SK-N-SH (cell line): ENCODE measurements at regions not wholly inside any gene's neighbourhood (a gene's known extent, or its start where the extent isn't known, plus 50 kb on each side); places are given as distances from the start of the nearest gene placed in this dataset.

Source experiments
- CTCF ChIA-PET: fragments of 300-600, 350-600 bp; formaldehyde crosslinking; extraction: SDS; loops from one replicate; lab custom pipeline; 2021; lab: Yijun Ruan, JAX
- POLR2A ChIA-PET: fragments of 350-600 bp; sonication (Branson Sonifier 250); formaldehyde crosslinking; extraction: SDS; loops from one replicate; lab custom pipeline; 2020; ENCODE audit warnings: antibody characterized with exemption, inconsistent platforms; lab: Yijun Ruan, JAX
- DNase-seq: peaks from one replicate; pipeline ENCODE4 v3.0.0; 2012
- H2AFZ ChIP-seq: fragments of 200-600 bp; sonication (generic); 2 replicates; pipeline ENCODE4 v1.8.1; 2016; ENCODE audit warnings: antibody characterized with exemption, mild to moderate bottlenecking, low read depth
- H3F3A ChIP-seq: fragments of 200-600 bp; sonication (generic); replicated peaks from 2 replicates; pipeline ENCODE3; 2016; ENCODE audit warnings: antibody characterized with exemption, mild to moderate bottlenecking; ENCODE audit not compliant: insufficient read depth
- H3K27ac ChIP-seq, 2 experiments: fragments of 200-500 bp in 1 of 2; fragments of 200-600 bp in 1 of 2; sonication (Bioruptor generic) in 1 of 2; sonication (generic), shearing (Covaris generic) in 1 of 2; 2 replicates each; pipeline versions ENCODE4 v1.5.1 to v1.6.1; 2014 to 2016; ENCODE audit warnings: low read depth in 2 of 2, inconsistent platforms in 1 of 2, low read length in 1 of 2, mild to moderate bottlenecking in 1 of 2, mixed read lengths in 1 of 2
- H3K27me3 ChIP-seq: fragments of 200-600 bp; sonication (generic), shearing (Covaris generic); 2 replicates; pipeline ENCODE4 v1.6.1; 2016; ENCODE audit warnings: mixed run types; ENCODE audit not compliant: insufficient read depth
- H3K36me3 ChIP-seq, 2 experiments: fragments of 200-500 bp in 1 of 2; fragments of 200-600 bp in 1 of 2; sonication (Bioruptor generic) in 1 of 2; sonication (generic) in 1 of 2; replicated peaks in 1 of 2; 2 replicates each; pipeline versions ENCODE3 to v1.5.1; 2014 to 2016; ENCODE audit warnings: low read length in 1 of 2, mild to moderate bottlenecking in 1 of 2; ENCODE audit not compliant: insufficient read depth in 2 of 2, control insufficient read depth in 1 of 2
- H3K4me1 ChIP-seq, 2 experiments: fragments of 200-500 bp in 1 of 2; fragments of 200-600 bp in 1 of 2; sonication (Bioruptor generic) in 1 of 2; sonication (generic), shearing (Covaris generic) in 1 of 2; 2 replicates each; pipeline versions ENCODE4 v1.5.1 to v1.6.1; 2014 to 2016; ENCODE audit warnings: low read depth in 1 of 2, low read length in 1 of 2, mixed run types in 1 of 2; ENCODE audit not compliant: insufficient read depth in 2 of 2, control insufficient read depth in 1 of 2
- H3K4me2 ChIP-seq: fragments of 200-600 bp; sonication (generic), shearing (Covaris generic); 2 replicates; pipeline ENCODE4 v1.6.1; 2017; ENCODE audit warnings: mixed run types
- H3K4me3 ChIP-seq, 2 experiments: fragments of 200-500 bp in 1 of 2; fragments of 200-600 bp in 1 of 2; sonication (Bioruptor generic) in 1 of 2; sonication (generic), shearing (Covaris generic) in 1 of 2; 2 replicates each; pipeline versions ENCODE4 v1.5.1 to v1.8.1; 2014 to 2016; ENCODE audit warnings: low read depth in 2 of 2, inconsistent platforms in 1 of 2, low read length in 1 of 2, mild to moderate bottlenecking in 1 of 2, mixed read lengths in 1 of 2, moderate library complexity in 1 of 2
- H3K79me2 ChIP-seq: fragments of 200-600 bp; sonication (generic); 2 replicates; pipeline ENCODE4 v1.8.1; 2017; ENCODE audit warnings: mild to moderate bottlenecking; ENCODE audit not compliant: insufficient read depth
- H3K9ac ChIP-seq: fragments of 200-600 bp; sonication (generic); 2 replicates; pipeline ENCODE4 v1.6.1; 2017; ENCODE audit warnings: mixed run types
- H3K9me2 ChIP-seq: fragments of 200-600 bp; sonication (generic); 2 replicates; pipeline ENCODE4 v1.6.1; 2017; ENCODE audit warnings: mixed run types
- H3K9me3 ChIP-seq: fragments of 200-600 bp; sonication (generic); 2 replicates; pipeline ENCODE4 v1.6.1; 2017; ENCODE audit warnings: mixed run types, mild to moderate bottlenecking, moderate library complexity
- H4K20me1 ChIP-seq: fragments of 200-600 bp; sonication (generic); 2 replicates; pipeline ENCODE4 v1.6.1; 2017; ENCODE audit warnings: mild to moderate bottlenecking, mixed run types; ENCODE audit not compliant: insufficient read depth
- CHD2 ChIP-seq: fragments of 150-350 bp; IDR thresholded peaks from 2 replicates; pipeline ENCODE4 v1.6.1; 2018; ENCODE audit warnings: low read length; ENCODE audit not compliant: partially characterized antibody
- FOXJ3 ChIP-seq: sonication (generic); formaldehyde crosslinking; IDR thresholded peaks from 2 replicates; pipeline ENCODE4 v1.5.1; 2020; ENCODE audit warnings: mild to moderate bottlenecking, missing genetic modification reagents
- GABPA ChIP-seq: IDR thresholded peaks from 2 replicates; pipeline ENCODE4 v1.4.0; 2012; ENCODE audit warnings: low read depth, mild to moderate bottlenecking
- GATA2 ChIP-seq: sonication (generic); formaldehyde crosslinking; IDR thresholded peaks from 2 replicates; pipeline ENCODE4 v1.5.0; 2020; ENCODE audit warnings: mild to moderate bottlenecking, missing genetic modification reagents
- NFIC ChIP-seq: IDR thresholded peaks from 2 replicates; pipeline ENCODE4 v1.4.0; 2012; ENCODE audit warnings: borderline replicate concordance
- NRF1 ChIP-seq: IDR thresholded peaks from 2 replicates; pipeline ENCODE4 v1.6.1; 2012; ENCODE audit warnings: low read depth, mild to moderate bottlenecking, low read length
- POLR2AphosphoS5 ChIP-seq: IDR thresholded peaks from 2 replicates; pipeline ENCODE4 v1.6.1; 2012; ENCODE audit warnings: low read depth, low read length
- SMC3 ChIP-seq: IDR thresholded peaks from 2 replicates; pipeline ENCODE4 v1.6.1; 2012; ENCODE audit warnings: low read depth, low read length, improper control_type of control experiment
- TAF1 ChIP-seq: IDR thresholded peaks from 2 replicates; pipeline ENCODE4 v1.6.1; 2012; ENCODE audit warnings: low read depth, mild to moderate bottlenecking, low read length, moderate library complexity, borderline replicate concordance
- TCF12 ChIP-seq: IDR thresholded peaks from 2 replicates; pipeline ENCODE4 v1.4.0; 2012
- TEAD4 ChIP-seq: IDR thresholded peaks from 2 replicates; pipeline ENCODE4 v1.4.0; 2012; ENCODE audit warnings: mild to moderate bottlenecking, borderline replicate concordance; ENCODE audit not compliant: insufficient read depth
- WGBS: methylation state at CpG from one replicate; pipeline ENCODE4 v1.1.6; 2017; ENCODE audit warnings: low lambda C conversion rate; 5-methylcytosine and 5-hydroxymethylcytosine counted together
- TF ChIP-seq, protein P1 (sequence below): IDR thresholded peaks from 2 replicates; pipeline ENCODE4 v1.4.0; 2012; ENCODE audit warnings: low read depth, borderline replicate concordance
- TF ChIP-seq, protein P2 (sequence below): fragments of 150-350 bp; IDR thresholded peaks from 2 replicates; pipeline ENCODE4 v1.6.1; 2016; ENCODE audit warnings: mild to moderate bottlenecking, low read depth, low read length
- TF ChIP-seq, protein P3 (sequence below): IDR thresholded peaks from 2 replicates; pipeline ENCODE4 v1.4.0; 2012; ENCODE audit warnings: low read depth
- TF ChIP-seq, protein P4 (sequence below): IDR thresholded peaks from 2 replicates; pipeline ENCODE4; 2012
- TF ChIP-seq, protein P5 (sequence below): fragments of 150-350 bp; IDR thresholded peaks from 2 replicates; pipeline ENCODE4 v1.6.1; 2017; ENCODE audit warnings: antibody characterized with exemption, low read length, low read depth, borderline replicate concordance

DNA sequence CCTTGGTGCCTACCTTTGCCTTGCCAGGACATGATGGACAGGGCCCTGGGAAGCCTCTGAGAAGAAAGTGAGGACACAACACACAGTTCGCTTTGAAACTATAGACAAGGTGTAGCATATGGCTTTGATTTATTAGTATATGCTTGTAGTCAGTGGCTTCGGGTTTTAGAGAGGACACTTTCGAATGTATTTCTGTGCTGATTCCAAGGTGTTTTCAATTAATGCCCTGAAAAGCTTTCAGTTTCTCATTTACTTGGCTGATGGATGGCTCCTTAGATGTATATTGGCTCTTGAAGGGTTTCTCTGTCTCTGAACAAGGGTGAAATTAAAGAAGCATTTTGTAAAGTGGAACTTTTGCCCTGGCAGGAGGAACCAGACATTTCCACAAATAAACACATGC is 106.9 kb downstream of the POSTN start:
- H3K4me3 ChIP-seq, result peak overlapping the region; percentile 14; a peak in 2 of 4 replicates
- H3K4me2 ChIP-seq, result peak overlapping the region; percentile 8; the same call in 1 of the 2 replicates
- H3K79me2 ChIP-seq, result no peaks in the 10 kb centered on the region
- CTCF ChIA-PET, result interaction anchor here (0.6 kb wide), 1 partner anchor 38 kb away, joined by 3 read pairs; no protein-coding TSS in a partner anchor
- peak overlapping the region; percentile 85 to 87 for H3K27ac ChIP-seq
- no peaks in the 10 kb centered on the region for H3K27me3 ChIP-seq
- H3K36me3 ChIP-seq, result no peaks in the 10 kb centered on the region
- TF ChIP-seq, protein P1, sequence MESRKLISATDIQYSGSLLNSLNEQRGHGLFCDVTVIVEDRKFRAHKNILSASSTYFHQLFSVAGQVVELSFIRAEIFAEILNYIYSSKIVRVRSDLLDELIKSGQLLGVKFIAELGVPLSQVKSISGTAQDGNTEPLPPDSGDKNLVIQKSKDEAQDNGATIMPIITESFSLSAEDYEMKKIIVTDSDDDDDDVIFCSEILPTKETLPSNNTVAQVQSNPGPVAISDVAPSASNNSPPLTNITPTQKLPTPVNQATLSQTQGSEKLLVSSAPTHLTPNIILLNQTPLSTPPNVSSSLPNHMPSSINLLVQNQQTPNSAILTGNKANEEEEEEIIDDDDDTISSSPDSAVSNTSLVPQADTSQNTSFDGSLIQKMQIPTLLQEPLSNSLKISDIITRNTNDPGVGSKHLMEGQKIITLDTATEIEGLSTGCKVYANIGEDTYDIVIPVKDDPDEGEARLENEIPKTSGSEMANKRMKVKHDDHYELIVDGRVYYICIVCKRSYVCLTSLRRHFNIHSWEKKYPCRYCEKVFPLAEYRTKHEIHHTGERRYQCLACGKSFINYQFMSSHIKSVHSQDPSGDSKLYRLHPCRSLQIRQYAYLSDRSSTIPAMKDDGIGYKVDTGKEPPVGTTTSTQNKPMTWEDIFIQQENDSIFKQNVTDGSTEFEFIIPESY, result no peak
- TF ChIP-seq, protein P2, sequence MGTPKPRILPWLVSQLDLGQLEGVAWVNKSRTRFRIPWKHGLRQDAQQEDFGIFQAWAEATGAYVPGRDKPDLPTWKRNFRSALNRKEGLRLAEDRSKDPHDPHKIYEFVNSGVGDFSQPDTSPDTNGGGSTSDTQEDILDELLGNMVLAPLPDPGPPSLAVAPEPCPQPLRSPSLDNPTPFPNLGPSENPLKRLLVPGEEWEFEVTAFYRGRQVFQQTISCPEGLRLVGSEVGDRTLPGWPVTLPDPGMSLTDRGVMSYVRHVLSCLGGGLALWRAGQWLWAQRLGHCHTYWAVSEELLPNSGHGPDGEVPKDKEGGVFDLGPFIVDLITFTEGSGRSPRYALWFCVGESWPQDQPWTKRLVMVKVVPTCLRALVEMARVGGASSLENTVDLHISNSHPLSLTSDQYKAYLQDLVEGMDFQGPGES, result no peak
- TF ChIP-seq POLR2AphosphoS5 (no peak), CHD2 (no peak), SMC3 (no peak), NRF1 (no peak), TCF12 (peak; percentile 76), NFIC (no peak), GATA2 (CRISPR knock-in tag) (no peak)
- TF ChIP-seq, protein P3, sequence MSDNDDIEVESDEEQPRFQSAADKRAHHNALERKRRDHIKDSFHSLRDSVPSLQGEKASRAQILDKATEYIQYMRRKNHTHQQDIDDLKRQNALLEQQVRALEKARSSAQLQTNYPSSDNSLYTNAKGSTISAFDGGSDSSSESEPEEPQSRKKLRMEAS, result no peak
- TF ChIP-seq, protein P4, sequence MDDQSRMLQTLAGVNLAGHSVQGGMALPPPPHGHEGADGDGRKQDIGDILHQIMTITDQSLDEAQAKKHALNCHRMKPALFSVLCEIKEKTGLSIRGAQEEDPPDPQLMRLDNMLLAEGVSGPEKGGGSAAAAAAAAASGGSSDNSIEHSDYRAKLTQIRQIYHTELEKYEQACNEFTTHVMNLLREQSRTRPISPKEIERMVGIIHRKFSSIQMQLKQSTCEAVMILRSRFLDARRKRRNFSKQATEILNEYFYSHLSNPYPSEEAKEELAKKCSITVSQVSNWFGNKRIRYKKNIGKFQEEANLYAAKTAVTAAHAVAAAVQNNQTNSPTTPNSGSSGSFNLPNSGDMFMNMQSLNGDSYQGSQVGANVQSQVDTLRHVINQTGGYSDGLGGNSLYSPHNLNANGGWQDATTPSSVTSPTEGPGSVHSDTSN, result peak; percentile 55
- TF ChIP-seq, all 33 proteins: peak for 2
- DNase-seq, result no peak
- H3K9me3 ChIP-seq, result no peaks in the 10 kb centered on the region
- 7% methylated on average over 3 of the region's 3 CpGs for WGBS
- POLR2A ChIA-PET, result no interaction called here
- peaks cover 65% of the 10 kb centered on the region for H3F3A ChIP-seq
- no peaks in the 10 kb centered on the region; a peak in 1 of 4 replicates for H3K4me1 ChIP-seq
- 0 out of 2 replicates have a peak overlapping the region, but pooled peaks have one; percentile 20 for H2AFZ ChIP-seq
- H3K9ac ChIP-seq, result peak overlapping the region; percentile 43; the same call in 1 of the 2 replicates
- no peaks in the 10 kb centered on the region for H4K20me1 ChIP-seq
- H3K9me2 ChIP-seq, result no peaks in the 10 kb centered on the region

DNA sequence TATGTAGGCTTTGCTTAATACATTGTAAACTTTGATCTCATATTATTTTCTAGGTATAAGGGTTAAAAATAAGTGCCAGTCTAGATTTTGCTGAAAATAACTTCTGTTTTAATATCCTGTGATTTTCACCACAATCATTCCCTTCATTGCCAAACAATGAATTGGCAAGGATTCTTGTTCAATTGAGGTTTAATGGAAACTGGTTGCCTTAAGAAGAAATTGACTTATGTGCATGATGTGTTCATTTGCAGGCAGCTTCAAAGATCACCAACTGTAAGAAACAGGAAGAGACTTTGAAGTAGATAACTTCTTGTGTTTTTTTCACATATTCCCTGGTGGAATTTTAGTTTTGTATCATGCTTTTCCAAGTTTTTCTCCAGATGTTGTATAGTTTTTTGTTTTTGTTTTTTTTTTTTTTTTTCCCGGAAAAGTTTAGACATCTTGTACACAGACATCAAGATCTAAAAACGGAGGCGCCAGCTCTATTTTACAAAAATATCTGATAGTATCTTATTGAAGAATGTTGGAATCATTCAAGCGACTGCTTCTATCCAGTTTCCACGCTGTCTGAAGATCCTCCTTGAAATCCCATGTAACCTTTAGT is 108.3 kb downstream of the POSTN start:
- WGBS, result 40% methylated on average over 5 of the region's 5 CpGs
- no peak for TF ChIP-seq FOXJ3 (CRISPR knock-in tag)
- TF ChIP-seq TAF1, result no peak
- no peak for TF ChIP-seq NRF1
- no peak for TF ChIP-seq NFIC
- TF ChIP-seq SMC3, result no peak
- no peak for TF ChIP-seq TEAD4
- TF ChIP-seq, protein P4, result no peak
- no peak for TF ChIP-seq GABPA
- TF ChIP-seq, protein P5, sequence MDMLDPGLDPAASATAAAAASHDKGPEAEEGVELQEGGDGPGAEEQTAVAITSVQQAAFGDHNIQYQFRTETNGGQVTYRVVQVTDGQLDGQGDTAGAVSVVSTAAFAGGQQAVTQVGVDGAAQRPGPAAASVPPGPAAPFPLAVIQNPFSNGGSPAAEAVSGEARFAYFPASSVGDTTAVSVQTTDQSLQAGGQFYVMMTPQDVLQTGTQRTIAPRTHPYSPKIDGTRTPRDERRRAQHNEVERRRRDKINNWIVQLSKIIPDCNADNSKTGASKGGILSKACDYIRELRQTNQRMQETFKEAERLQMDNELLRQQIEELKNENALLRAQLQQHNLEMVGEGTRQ, result no peak
- H3F3A ChIP-seq, result peaks cover 65% of the 10 kb centered on the region
- H3K27ac ChIP-seq, result peak overlapping the region; percentile 65 to 87; a peak in 3 of 4 replicates
- no peak overlapping the region; the same call in 1 of the 2 replicates for H3K4me2 ChIP-seq
- ChIA-PET POLR2A (no interaction called here), CTCF (no interaction called here)
- no peaks in the 10 kb centered on the region for H3K79me2 ChIP-seq
- H3K9ac ChIP-seq, result peak overlapping the region; percentile 42; the same call in 1 of the 2 replicates
- no peak overlapping the region for H3K4me3 ChIP-seq
- H2AFZ ChIP-seq, result no peak overlapping the region
- no peaks in the 10 kb centered on the region for H3K9me3 ChIP-seq
- H4K20me1 ChIP-seq, result no peaks in the 10 kb centered on the region
- H3K27me3 ChIP-seq, result no peaks in the 10 kb centered on the region
- no peak for DNase-seq
- H3K36me3 ChIP-seq, result no peaks in the 10 kb centered on the region
- H3K9me2 ChIP-seq, result no peaks in the 10 kb centered on the region
- no peaks in the 10 kb centered on the region; a peak in 2 of 4 replicates for H3K4me1 ChIP-seq
